Mucosa of descending colon (tissue), 3 donors: ENCODE measurements at regions not wholly inside any gene's neighbourhood (a gene's known extent, or its start where the extent isn't known, plus 50 kb on each side); places are given as distances from the start of the nearest gene placed in this dataset.
A peak's percentile ranks its signal among the peaks of the same experiment; 100 is the strongest.

Experiments used
- ATAC-seq: fragments of 200-7000 bp; cut with Tn5 transposase; one replicate; pipeline ENCODE4 v1.9.1; 2020; ENCODE audit warnings: mild to moderate bottlenecking, moderate library complexity
- DNase-seq, 3 donors: peaks; one replicate each; pipeline ENCODE4 v3.0.0-alpha.2; 2020
- H3K36me3 ChIP-seq: fragments of 200-600 bp; one replicate; pipeline ENCODE4 v1.8.0; 2021; ENCODE audit warnings: low read depth, mild to moderate bottlenecking
- H3K4me1 ChIP-seq: fragments of 200-600 bp; one replicate; pipeline ENCODE4 v1.8.0; 2021; ENCODE audit warnings: low read depth, mild to moderate bottlenecking
- H3K4me3 ChIP-seq: fragments of 200-600 bp; one replicate; pipeline ENCODE4 v1.8.0; 2021; ENCODE audit warnings: mild to moderate bottlenecking
- H3K9me3 ChIP-seq: fragments of 200-600 bp; one replicate; pipeline ENCODE4 v1.8.0; 2021; ENCODE audit warnings: mild to moderate bottlenecking
- CTCF ChIP-seq: fragments of 200-600 bp; IDR thresholded peaks from one replicate; pipeline ENCODE4 v1.8.0; 2022; ENCODE audit warnings: antibody characterized with exemption, mild to moderate bottlenecking
- intact Hi-C, 2 donors: fragments of 100-400 bp; cut with DNase I in 1 of 2; cut with micrococcal nuclease in 1 of 2; formaldehyde crosslinking; loops; one replicate each; pipeline versions ENCODE4 v1.11.0 to v1.11.1; 2022; cut with DNase I, micrococcal nuclease
- donor health status: DM: no; HTN: no; CAD: no; lungs with moderate emphysema.
- donor health status: DM: no; HTN: no; CAD: no.
- donor health status: DM: no; HTN: yes; CAD: no.

DNA sequence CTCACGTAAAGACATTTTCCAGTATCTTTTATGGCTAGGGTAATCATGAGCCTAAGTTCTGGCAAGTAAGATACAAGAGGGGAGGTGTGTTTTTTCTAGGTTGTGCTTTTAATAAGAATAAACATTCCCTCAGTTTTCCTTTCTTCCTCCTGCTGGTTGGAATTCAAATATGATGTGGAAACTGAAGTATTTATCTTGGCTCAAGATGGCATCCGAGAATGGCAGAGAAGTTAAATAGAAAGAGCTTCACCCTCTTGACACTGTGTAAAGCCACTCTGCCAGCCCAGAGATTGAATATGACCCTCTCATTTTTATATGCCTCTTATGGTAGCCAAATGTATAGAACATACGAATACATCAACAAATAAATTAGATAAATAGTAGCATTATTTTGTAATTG is 438.4 kb downstream of the ISL1 start:
- intact Hi-C loops: no loop called here
- Histone ChIP-seq H3K9me3 (no peaks in the 10 kb centered on the region), H3K4me3 (no peak overlapping the region), H3K36me3 (no peaks in the 10 kb centered on the region), H3K4me1 (no peaks in the 10 kb centered on the region)
- no peak for ATAC-seq
- DNase-seq: no peak
- no peak for TF ChIP-seq CTCF

DNA sequence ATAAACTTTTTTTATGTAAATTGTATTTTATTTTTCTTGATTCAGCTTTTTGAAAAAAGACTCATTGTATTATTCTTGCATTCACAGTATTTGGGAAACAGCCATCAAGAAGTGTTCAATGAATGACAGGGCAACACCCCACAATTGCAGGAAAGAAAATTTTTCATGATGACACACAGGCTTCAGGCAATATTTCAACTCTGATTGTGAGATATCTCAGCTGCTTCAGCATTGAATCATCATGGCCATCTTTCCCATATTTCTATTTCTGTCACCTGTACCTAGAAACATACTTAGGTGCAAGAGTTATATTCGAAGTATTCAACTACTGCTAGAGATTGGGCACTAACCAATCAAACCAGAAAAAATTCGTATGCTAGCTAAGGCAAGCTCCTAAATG is 446.0 kb downstream of the ISL1 start:
- TF ChIP-seq CTCF: no peak
- Histone ChIP-seq H3K36me3 (no peaks in the 10 kb centered on the region), H3K9me3 (no peaks in the 10 kb centered on the region), H3K4me1 (no peaks in the 10 kb centered on the region), H3K4me3 (no peak overlapping the region)
- intact Hi-C loops: no loop called here
- DNase-seq (no peak), ATAC-seq (no peak)

DNA sequence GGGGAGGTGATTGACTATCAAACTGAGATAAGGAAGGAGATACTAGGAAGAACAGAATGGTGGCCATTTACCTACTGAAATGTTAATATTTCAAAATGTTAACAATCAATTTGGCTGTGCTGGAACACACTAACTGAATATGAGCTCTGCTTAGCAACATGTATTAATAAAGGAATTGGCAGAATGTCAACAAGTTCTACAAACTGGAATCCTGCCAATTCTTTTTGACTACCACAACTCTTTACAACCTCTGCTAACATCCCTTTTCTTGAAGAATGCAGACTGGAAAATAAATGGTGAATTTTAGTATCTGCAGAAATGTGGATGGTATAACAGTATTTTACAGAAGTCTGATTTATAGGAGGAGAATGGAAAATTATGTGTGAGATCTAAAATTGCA is 446.4 kb downstream of the ISL1 start:
- Histone ChIP-seq H3K4me3 (no peak overlapping the region), H3K36me3 (no peaks in the 10 kb centered on the region), H3K4me1 (no peaks in the 10 kb centered on the region), H3K9me3 (no peaks in the 10 kb centered on the region)
- ATAC-seq: no peak
- intact Hi-C loops: no loop called here
- no peak for TF ChIP-seq CTCF
- no peak for DNase-seq

GRCh38 chr5:51832934-51833470 is 449.8 kb downstream of the ISL1 start:
- TF ChIP-seq CTCF: no peak
- H3K9me3 ChIP-seq: no peaks in the 10 kb centered on the region
- ATAC-seq: no peak
- H3K36me3 ChIP-seq: no peaks in the 10 kb centered on the region
- H3K4me3 ChIP-seq: no peak overlapping the region
- intact Hi-C loops: no loop called here
- DNase-seq: no peak
- H3K4me1 ChIP-seq: no peaks in the 10 kb centered on the region

DNA sequence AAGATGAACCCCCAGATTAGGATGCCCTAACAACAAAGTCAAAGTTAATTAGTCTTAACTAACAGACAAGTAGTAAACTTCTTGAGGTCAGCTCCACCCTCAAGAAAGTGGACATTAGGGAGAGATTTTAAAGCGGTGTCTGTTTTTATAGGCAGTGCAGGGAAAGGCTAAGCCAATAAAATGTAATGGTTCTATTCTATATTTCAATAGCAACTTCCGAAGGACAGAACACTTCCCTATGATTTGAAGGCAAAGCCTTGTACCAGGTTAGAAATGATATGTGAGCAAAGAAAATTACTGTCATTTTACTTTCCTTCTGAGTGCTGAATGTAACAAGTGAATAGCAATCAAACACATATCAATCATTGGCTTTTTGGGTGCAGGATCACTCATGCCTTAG is 455.2 kb downstream of the ISL1 start:
- intact Hi-C loops: no loop called here
- Histone ChIP-seq H3K36me3 (no peaks in the 10 kb centered on the region), H3K4me1 (no peaks in the 10 kb centered on the region), H3K9me3 (no peaks in the 10 kb centered on the region), H3K4me3 (no peak overlapping the region)
- no peak for TF ChIP-seq CTCF
- DNase-seq: no peak
- ATAC-seq: peak; percentile 58

- intact Hi-C loops: no loop called here
- no peaks in the 10 kb centered on the region for H3K36me3 ChIP-seq
- no peak for TF ChIP-seq CTCF
- no peak for ATAC-seq
- no peak overlapping the region for H3K4me3 ChIP-seq
- no peaks in the 10 kb centered on the region for H3K4me1 ChIP-seq
- no peaks in the 10 kb centered on the region for H3K9me3 ChIP-seq
- no peak for DNase-seq
These were observed 460.6 kb downstream of the ISL1 start for GRCh38 chr5:51843893-51844292.
